ENCODE measurements at regions not wholly inside any gene's neighbourhood (a gene's known extent, or its start where the extent isn't known, plus 50 kb on each side); places are given as distances from the start of the nearest gene placed in this dataset.

GRCh38 chrX:15947648-15948317 lies 93.2 kb upstream of the AP1S2 start:
- TF ChIP-seq OSR1 (CRISPR knock-in tag; IDR thresholded peaks at IDR 0.05) (no peak), ZFP3 (CRISPR knock-in tag; IDR thresholded peaks at IDR 0.05) (no peak), PATZ1 (CRISPR knock-in tag; IDR thresholded peaks at IDR 0.05; ENCODE audit: borderline replicate concordance) (no peak), RARB (CRISPR knock-in tag; IDR thresholded peaks at IDR 0.05) (no peak), ZC3H10 (CRISPR knock-in tag; IDR thresholded peaks at IDR 0.05) (no peak), ZNF8 (CRISPR knock-in tag; IDR thresholded peaks at IDR 0.05) (no peak), CSDC2 (CRISPR knock-in tag; IDR thresholded peaks at IDR 0.05) (no peak), CREB5 (CRISPR knock-in tag; IDR thresholded peaks at IDR 0.05; ENCODE audit: low read depth) (no peak), ARNTL (CRISPR knock-in tag; IDR thresholded peaks at IDR 0.05; ENCODE audit: borderline replicate concordance, low read depth) (no peak), PPARA (CRISPR knock-in tag; IDR thresholded peaks at IDR 0.05; ENCODE audit: borderline replicate concordance) (no peak), ESRRG (CRISPR knock-in tag; IDR thresholded peaks at IDR 0.05) (no peak)
